ENCODE measurements at regions not wholly inside any gene's neighbourhood (a gene's known extent, or its start where the extent isn't known, plus 50 kb on each side); places are given as distances from the start of the nearest gene placed in this dataset.

- TF ChIP-seq CTCF (IDR thresholded peaks at IDR 0.05) (no peak), POLR2A (IDR thresholded peaks at IDR 0.05) (no peak)
Measured at GRCh38 chr11:25755381-25755780, 576.5 kb upstream of the ANO3 start.
